K562 (cell line): ENCODE measurements at regions not wholly inside any gene's neighbourhood (a gene's known extent, or its start where the extent isn't known, plus 50 kb on each side); places are given as distances from the start of the nearest gene placed in this dataset.

ENCODE experiments used
- ATAC-seq: fragments of 200-7000 bp; cut with Tn5 transposase; 3 replicates; pipeline ENCODE4 v1.9.1; 2020; ENCODE audit warnings: moderate library complexity
- BruUV-seq: library from RNA; stranded (reverse); fragments of 400-500 nt; replicated peaks from 2 replicates; lab custom pipeline; 2021; lab: Mats Ljungman, UMichigan
- CTCF ChIA-PET: fragments of 300-600 bp; formaldehyde crosslinking; extraction: SDS; loops from one replicate; lab custom pipeline; 2021; ENCODE audit warnings: low intra/inter-chr PET ratio; lab: Yijun Ruan, JAX
- POLR2A ChIA-PET: fragments of 300-600, 350-650 bp; sonication (Branson Sonifier 250); formaldehyde crosslinking; extraction: SDS; loops from one replicate; lab custom pipeline; 2021; ENCODE audit warnings: antibody characterized with exemption, inconsistent platforms; lab: Yijun Ruan, JAX
- DNase-seq, 4 experiments: peaks; one replicate each; pipeline versions ENCODE4 v3.0.0 to v3.0.0-alpha.2; 2011 to 2018; ENCODE audit warnings: low spot score in 3 of 4, mixed read lengths in 3 of 4; ENCODE audit errors: extremely low read depth in 1 of 4
- FAIRE-seq: peaks from 2 replicates; lab custom pipeline; 2011; peaks lifted over from hg19 to GRCh38; lab: Jason Lieb, UNC
- H2AFZ ChIP-seq: 2 replicates; pipeline ENCODE4 v1.6.0; 2011; ENCODE audit warnings: low read depth, low read length, control low read depth, inconsistent platforms
- H3K27ac ChIP-seq: fragments of 200-600 bp; 3 replicates; pipeline ENCODE4 v1.8.0; 2011; ENCODE audit warnings: low read depth, mild to moderate bottlenecking, control low read depth, inconsistent platforms, low read length, moderate library complexity, mixed read lengths; ENCODE audit errors: extremely low read depth
- H3K27me3 ChIP-seq, 2 experiments: fragments of 300-600 bp in 1 of 2; 2 replicates in 1 of 2; 3 replicates in 1 of 2; pipeline versions ENCODE4 v1.6.0 to v1.8.0; 2011; ENCODE audit warnings: inconsistent platforms in 2 of 2, low read length in 2 of 2, mild to moderate bottlenecking in 1 of 2, mixed read lengths in 1 of 2, moderate library complexity in 1 of 2; ENCODE audit not compliant: control insufficient read depth in 2 of 2, insufficient read depth in 2 of 2
- H3K36me3 ChIP-seq: fragments of 300-600 bp; 3 replicates; pipeline ENCODE4 v1.8.0; 2011; ENCODE audit warnings: mild to moderate bottlenecking, low read length, inconsistent platforms; ENCODE audit not compliant: control insufficient read depth, insufficient read depth
- H3K4me1 ChIP-seq, 2 experiments: fragments of 200-600 bp in 1 of 2; replicated peaks in 1 of 2; 2 replicates in 1 of 2; 3 replicates in 1 of 2; pipeline versions ENCODE4 v1.5.1 to v1.8.0; 2011; ENCODE audit warnings: inconsistent platforms in 2 of 2, low read length in 2 of 2, mild to moderate bottlenecking in 1 of 2, mixed read lengths in 1 of 2, moderate library complexity in 1 of 2; ENCODE audit not compliant: control insufficient read depth in 2 of 2, insufficient read depth in 2 of 2
- H3K4me2 ChIP-seq: 2 replicates; pipeline ENCODE4 v1.6.1; 2011; ENCODE audit warnings: low read length, control low read depth, inconsistent platforms, mixed read lengths; ENCODE audit not compliant: insufficient read depth
- H3K4me3 ChIP-seq: fragments of 200-600 bp; sonication (generic), shearing (Covaris generic); 2 replicates; pipeline ENCODE4 v1.5.1; 2016; ENCODE audit warnings: control low read depth, inconsistent platforms
- H3K79me2 ChIP-seq: fragments of 200-600 bp; 3 replicates; pipeline ENCODE4 v1.8.0; 2011; ENCODE audit warnings: low read length, inconsistent platforms; ENCODE audit not compliant: control insufficient read depth, insufficient read depth
- H3K9ac ChIP-seq, 2 experiments: 2 replicates each; pipeline versions ENCODE4 v1.6.0 to v1.6.1; 2011; ENCODE audit warnings: low read depth in 2 of 2, low read length in 2 of 2, control low read depth in 1 of 2, inconsistent platforms in 1 of 2, mild to moderate bottlenecking in 1 of 2, mixed read lengths in 1 of 2; ENCODE audit not compliant: insufficient read depth in 1 of 2
- H3K9me1 ChIP-seq: one replicate; pipeline ENCODE4 v1.6.0; 2011; ENCODE audit warnings: inconsistent platforms, mild to moderate bottlenecking, low read length, moderate library complexity; ENCODE audit not compliant: control insufficient read depth, insufficient read depth
- H3K9me3 ChIP-seq: replicated peaks from 2 replicates; pipeline ENCODE4 v1.5.1; 2011; ENCODE audit warnings: low read depth, low read length, inconsistent platforms; ENCODE audit not compliant: control insufficient read depth, insufficient read depth
- H4K20me1 ChIP-seq: replicated peaks from 2 replicates; pipeline ENCODE4 v1.6.1; 2011; ENCODE audit warnings: low read length, inconsistent platforms, mixed read lengths; ENCODE audit not compliant: control insufficient read depth, insufficient read depth
- ARNT ChIP-seq, 2 experiments: fragments of 450-650 bp; IDR thresholded peaks; 2 replicates each; pipeline ENCODE4 v1.6.1; 2016; ENCODE audit warnings: mild to moderate bottlenecking in 1 of 2
- ASH1L ChIP-seq: fragments of 450-650 bp; IDR thresholded peaks from 2 replicates; pipeline ENCODE4 v1.6.1; 2018; ENCODE audit warnings: borderline replicate concordance, mild to moderate bottlenecking, low read depth; ENCODE audit not compliant: partially characterized antibody
- CCAR2 ChIP-seq: fragments of 200-400 bp; formaldehyde crosslinking; IDR thresholded peaks from 2 replicates; pipeline ENCODE4 v1.6.1; 2017; ENCODE audit warnings: mild to moderate bottlenecking, low read depth, low read length
- GABPB2 ChIP-seq: fragments of 250-450 bp; sonication (Bioruptor Pico); conservative IDR thresholded peaks from 2 replicates; pipeline ENCODE4 v1.5.1; 2021; ENCODE audit warnings: mild to moderate bottlenecking
- HDAC6 ChIP-seq: IDR thresholded peaks from 2 replicates; pipeline ENCODE4 v1.6.1; 2012; ENCODE audit warnings: low read depth, mild to moderate bottlenecking, control low read depth, inconsistent platforms, low read length, moderate library complexity
- KLF13 ChIP-seq: fragments of 450-650 bp; IDR thresholded peaks from 2 replicates; pipeline ENCODE4 v1.6.1; 2016; ENCODE audit warnings: missing genetic modification characterization, low read depth, mild to moderate bottlenecking, missing compliant biosample characterization, moderate library complexity, borderline replicate concordance
- MCM5 ChIP-seq: fragments of 450-650 bp; IDR thresholded peaks from 2 replicates; pipeline ENCODE4 v1.6.1; 2016; ENCODE audit warnings: low read depth
- POLR2B ChIP-seq: fragments of 450-650 bp; IDR thresholded peaks from 2 replicates; pipeline ENCODE4 v1.6.1; 2018; ENCODE audit warnings: low read depth; ENCODE audit not compliant: partially characterized antibody
- RBFOX2 ChIP-seq: fragments of 200-400 bp; formaldehyde crosslinking; IDR thresholded peaks from 2 replicates; pipeline ENCODE4 v1.6.1; 2017; ENCODE audit warnings: low read depth, mild to moderate bottlenecking, low read length, moderate library complexity
- SMAD4 ChIP-seq: fragments of 250-450 bp; sonication (Bioruptor Pico); conservative IDR thresholded peaks from 2 replicates; pipeline ENCODE4 v1.8.0; 2021; ENCODE audit warnings: inconsistent platforms, mild to moderate bottlenecking, moderate library complexity
- ZNF140 ChIP-seq: fragments of 250-450 bp; sonication (Bioruptor Pico); IDR thresholded peaks from 2 replicates; pipeline ENCODE4 v1.8.0; 2021; ENCODE audit warnings: moderate library complexity, mild to moderate bottlenecking, inconsistent platforms
- ZNF347 ChIP-seq: fragments of 450-650 bp; formaldehyde crosslinking; IDR thresholded peaks from 2 replicates; pipeline ENCODE4 v1.4.0; 2020; ENCODE audit warnings: low read depth, mild to moderate bottlenecking, moderate library complexity
- ZNF354B ChIP-seq: fragments of 250-450 bp; sonication (Bioruptor Pico); IDR thresholded peaks from 2 replicates; pipeline ENCODE4 v1.4.0; 2020
- ZNF586 ChIP-seq: fragments of 450-650 bp; formaldehyde crosslinking; conservative IDR thresholded peaks from 2 replicates; pipeline ENCODE4 v1.4.0; 2020; ENCODE audit warnings: mild to moderate bottlenecking, moderate library complexity
- ZNF780A ChIP-seq: fragments of 250-450 bp; sonication (Bioruptor Pico); IDR thresholded peaks from 2 replicates; pipeline ENCODE4 v1.5.0; 2021; ENCODE audit warnings: mild to moderate bottlenecking
- WGBS: fragments of 100-300 bp; shearing (Covaris generic); methylation state at CpG from one replicate; pipeline ENCODE4 v1.1.6; 2016; ENCODE audit warnings: low coverage, mixed read lengths; ENCODE audit not compliant: insufficient coverage; ENCODE audit errors: missing lambda C conversion rate; 5-methylcytosine and 5-hydroxymethylcytosine counted together
- in situ Hi-C: fragments of 300-500 bp; cut with MboI; formaldehyde crosslinking; loops from 4 replicates; pipeline ENCODE4 v1.15.0; 2018; ENCODE audit warnings: inconsistent platforms, mixed read lengths
- intact Hi-C: fragments of 100-400 bp; cut with micrococcal nuclease; formaldehyde crosslinking; loops from 2 replicates; pipeline ENCODE4 v1.14.2; 2022
- TF ChIP-seq, protein P1 (sequence below): fragments of 250-450 bp; sonication (Bioruptor Pico); IDR thresholded peaks from 2 replicates; pipeline ENCODE4 v1.8.0; 2021; ENCODE audit warnings: moderate library complexity, mild to moderate bottlenecking, inconsistent platforms
- TF ChIP-seq, protein P2 (sequence below): fragments of 450-650 bp; formaldehyde crosslinking; IDR thresholded peaks from 2 replicates; pipeline ENCODE4 v1.4.0; 2020; ENCODE audit warnings: mild to moderate bottlenecking, mixed read lengths
- TF ChIP-seq, protein P3 (sequence below): fragments of 250-450 bp; sonication (Bioruptor Pico); IDR thresholded peaks from 2 replicates; pipeline ENCODE4 v1.5.1; 2021; ENCODE audit warnings: mild to moderate bottlenecking
- TF ChIP-seq, protein P4 (sequence below): fragments of 450-650 bp; IDR thresholded peaks from 2 replicates; pipeline ENCODE4 v1.6.1; 2017; ENCODE audit warnings: antibody characterized with exemption

DNA sequence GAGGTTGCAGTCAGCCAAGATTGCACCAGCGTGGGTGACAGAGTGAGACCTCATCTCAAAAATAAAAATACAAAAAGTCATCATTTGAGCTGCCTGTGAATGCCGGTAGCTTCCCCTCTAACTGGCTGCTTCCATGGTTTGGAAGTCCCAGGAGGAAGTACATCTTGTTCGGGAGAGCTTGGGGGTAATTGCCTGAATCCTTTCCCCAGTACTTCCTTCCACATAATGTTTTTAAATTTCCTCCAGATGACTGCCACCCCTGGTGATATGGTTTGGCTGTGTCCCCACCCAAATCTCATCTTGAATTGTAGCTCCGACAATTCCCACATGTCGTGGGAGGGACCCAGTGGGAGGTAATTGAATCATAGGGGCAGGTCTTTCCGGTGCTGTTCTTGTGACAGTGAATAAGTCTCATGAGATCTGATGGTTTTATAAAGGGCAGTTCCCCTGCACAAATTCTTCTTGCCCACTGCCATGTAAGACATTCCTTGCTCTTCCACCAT, 87.2 kb downstream of the SPRING1 start:
- BruUV-seq = no TSS peak
- H3K4me3 ChIP-seq = no peak overlapping the region
- no peaks in the 10 kb centered on the region for H3K4me1 ChIP-seq
- no peak overlapping the region for H2AFZ ChIP-seq
- H3K79me2 ChIP-seq = no peaks in the 10 kb centered on the region
- H3K27me3 ChIP-seq = peaks cover 31 to 44% of the 10 kb centered on the region in 2 experiments
- no peaks in the 10 kb centered on the region for H3K9me3 ChIP-seq
- 4% methylated on average over 6 of the region's 6 CpGs for WGBS
- H4K20me1 ChIP-seq = no peaks in the 10 kb centered on the region
- H3K9me1 ChIP-seq = no peaks in the 10 kb centered on the region
- CTCF ChIA-PET = no interaction called here
- ATAC-seq = no peak
- in situ Hi-C loops = no loop called here
- POLR2A ChIA-PET = no interaction called here
- no peak for DNase-seq
- H3K9ac ChIP-seq = no peak overlapping the region
- intact Hi-C loops = no loop called here
- FAIRE-seq = no peak
- no peak overlapping the region for H3K27ac ChIP-seq
- H3K36me3 ChIP-seq = no peaks in the 10 kb centered on the region
- no peak overlapping the region for H3K4me2 ChIP-seq
- TF ChIP-seq ZNF347 (CRISPR knock-in tag) = no peak
- TF ChIP-seq ZNF780A (CRISPR knock-in tag) = no peak
- TF ChIP-seq ZNF354B = no peak
- no peak for TF ChIP-seq POLR2B
- TF ChIP-seq KLF13 = no peak
- TF ChIP-seq ASH1L = no peak
- TF ChIP-seq HDAC6 = no peak
- TF ChIP-seq GABPB2 (CRISPR knock-in tag) = no peak
- TF ChIP-seq, protein P1, sequence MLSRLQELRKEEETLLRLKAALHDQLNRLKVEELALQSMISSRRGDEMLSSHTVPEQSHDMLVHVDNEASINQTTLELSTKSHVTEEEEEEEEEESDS = no peak
- TF ChIP-seq, protein P2, sequence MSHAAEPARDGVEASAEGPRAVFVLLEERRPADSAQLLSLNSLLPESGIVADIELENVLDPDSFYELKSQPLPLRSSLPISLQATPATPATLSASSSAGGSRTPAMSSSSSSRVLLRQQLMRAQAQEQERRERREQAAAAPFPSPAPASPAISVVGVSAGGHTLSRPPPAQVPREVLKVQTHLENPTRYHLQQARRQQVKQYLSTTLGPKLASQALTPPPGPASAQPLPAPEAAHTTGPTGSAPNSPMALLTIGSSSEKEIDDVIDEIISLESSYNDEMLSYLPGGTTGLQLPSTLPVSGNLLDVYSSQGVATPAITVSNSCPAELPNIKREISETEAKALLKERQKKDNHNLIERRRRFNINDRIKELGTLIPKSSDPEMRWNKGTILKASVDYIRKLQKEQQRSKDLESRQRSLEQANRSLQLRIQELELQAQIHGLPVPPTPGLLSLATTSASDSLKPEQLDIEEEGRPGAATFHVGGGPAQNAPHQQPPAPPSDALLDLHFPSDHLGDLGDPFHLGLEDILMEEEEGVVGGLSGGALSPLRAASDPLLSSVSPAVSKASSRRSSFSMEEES (CRISPR knock-in tag) = no peak
- TF ChIP-seq, protein P3, sequence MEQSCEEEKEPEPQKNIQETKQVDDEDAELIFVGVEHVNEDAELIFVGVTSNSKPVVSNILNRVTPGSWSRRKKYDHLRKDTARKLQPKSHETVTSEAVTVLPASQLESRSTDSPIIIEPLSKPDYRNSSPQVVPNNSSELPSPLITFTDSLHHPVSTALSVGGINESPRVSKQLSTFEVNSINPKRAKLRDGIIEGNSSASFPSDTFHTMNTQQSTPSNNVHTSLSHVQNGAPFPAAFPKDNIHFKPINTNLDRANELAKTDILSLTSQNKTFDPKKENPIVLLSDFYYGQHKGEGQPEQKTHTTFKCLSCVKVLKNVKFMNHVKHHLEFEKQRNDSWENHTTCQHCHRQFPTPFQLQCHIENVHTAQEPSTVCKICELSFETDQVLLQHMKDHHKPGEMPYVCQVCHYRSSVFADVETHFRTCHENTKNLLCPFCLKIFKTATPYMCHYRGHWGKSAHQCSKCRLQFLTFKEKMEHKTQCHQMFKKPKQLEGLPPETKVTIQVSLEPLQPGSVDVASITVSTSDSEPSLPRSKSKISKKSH (CRISPR knock-in tag) = no peak
- TF ChIP-seq ARNT (IDR thresholded peaks at IDR 0.05) = no peak
- TF ChIP-seq RBFOX2 = no peak
- TF ChIP-seq SMAD4 (CRISPR knock-in tag) = no peak
- TF ChIP-seq, protein P4, sequence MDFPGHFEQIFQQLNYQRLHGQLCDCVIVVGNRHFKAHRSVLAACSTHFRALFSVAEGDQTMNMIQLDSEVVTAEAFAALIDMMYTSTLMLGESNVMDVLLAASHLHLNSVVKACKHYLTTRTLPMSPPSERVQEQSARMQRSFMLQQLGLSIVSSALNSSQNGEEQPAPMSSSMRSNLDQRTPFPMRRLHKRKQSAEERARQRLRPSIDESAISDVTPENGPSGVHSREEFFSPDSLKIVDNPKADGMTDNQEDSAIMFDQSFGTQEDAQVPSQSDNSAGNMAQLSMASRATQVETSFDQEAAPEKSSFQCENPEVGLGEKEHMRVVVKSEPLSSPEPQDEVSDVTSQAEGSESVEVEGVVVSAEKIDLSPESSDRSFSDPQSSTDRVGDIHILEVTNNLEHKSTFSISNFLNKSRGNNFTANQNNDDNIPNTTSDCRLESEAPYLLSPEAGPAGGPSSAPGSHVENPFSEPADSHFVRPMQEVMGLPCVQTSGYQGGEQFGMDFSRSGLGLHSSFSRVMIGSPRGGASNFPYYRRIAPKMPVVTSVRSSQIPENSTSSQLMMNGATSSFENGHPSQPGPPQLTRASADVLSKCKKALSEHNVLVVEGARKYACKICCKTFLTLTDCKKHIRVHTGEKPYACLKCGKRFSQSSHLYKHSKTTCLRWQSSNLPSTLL = no peak
- TF ChIP-seq CCAR2 = no peak
- TF ChIP-seq ZNF586 (CRISPR knock-in tag) = no peak
- TF ChIP-seq MCM5 = no peak
- TF ChIP-seq ZNF140 (CRISPR knock-in tag) = no peak
